Left ventricle myocardium inferior (tissue), 1 donor: ENCODE measurements at regions not wholly inside any gene's neighbourhood (a gene's known extent, or its start where the extent isn't known, plus 50 kb on each side); places are given as distances from the start of the nearest gene placed in this dataset.
"Not testable (repeated sequence)": the region's sequence is repeated elsewhere in the genome, so short reads cannot be mapped to it uniquely, and the experiment has no call there.

Experiments
- DNase-seq: peaks from one replicate; pipeline ENCODE4 v3.0.0-alpha.2; 2020
- H3K27ac ChIP-seq: fragments of 200-600 bp; replicated peaks from 2 replicates; pipeline ENCODE4 v1.8.0; 2021
- H3K27me3 ChIP-seq: fragments of 200-600 bp; 2 replicates; pipeline ENCODE4 v1.8.0; 2021; ENCODE audit warnings: low read depth
- H3K36me3 ChIP-seq: fragments of 200-600 bp; 2 replicates; pipeline ENCODE4 v1.8.0; 2021
- H3K4me1 ChIP-seq: fragments of 200-600 bp; 2 replicates; pipeline ENCODE4 v1.8.0; 2021
- H3K4me3 ChIP-seq: fragments of 200-600 bp; 2 replicates; pipeline ENCODE4 v1.8.0; 2021; ENCODE audit warnings: mild to moderate bottlenecking, moderate library complexity
- H3K9me3 ChIP-seq: fragments of 200-600 bp; replicated peaks from 2 replicates; pipeline ENCODE4 v1.8.0; 2021
- CTCF ChIP-seq: fragments of 200-600 bp; IDR thresholded peaks from 2 replicates; pipeline ENCODE4 v1.8.0; 2021; ENCODE audit warnings: antibody characterized with exemption, mild to moderate bottlenecking, borderline replicate concordance
- intact Hi-C: fragments of 100-400 bp; cut with micrococcal nuclease; formaldehyde crosslinking; loops from one replicate; pipeline ENCODE4 v1.11.0; 2022
- donor health status: DM: no; HTN: yes; CAD: no; lungs with severe emphysema.

GRCh38 chr14:37819155-37820015 lies 224.0 kb downstream of the TTC6 start:
- H3K27me3 ChIP-seq = no peaks in the 10 kb centered on the region
- no peak overlapping the region for H3K4me3 ChIP-seq
- no peaks in the 10 kb centered on the region for H3K4me1 ChIP-seq
- no peak overlapping the region for H3K27ac ChIP-seq
- intact Hi-C loops = no loop called here
- H3K36me3 ChIP-seq = no peaks in the 10 kb centered on the region
- DNase-seq = no peak
- no peaks in the 10 kb centered on the region for H3K9me3 ChIP-seq
- no peak for TF ChIP-seq CTCF

- intact Hi-C loops, H3K4me1 ChIP-seq, H3K4me3 ChIP-seq, DNase-seq, H3K36me3 ChIP-seq, H3K9me3 ChIP-seq, H3K27me3 ChIP-seq, H3K27ac ChIP-seq: not testable (repeated sequence)
Measured at GRCh38 chr14:37820810-37821209, 225.4 kb downstream of the TTC6 start.

- no peak for DNase-seq
- H3K27me3 ChIP-seq = no peaks in the 10 kb centered on the region
- TF ChIP-seq CTCF = no peak
- H3K9me3 ChIP-seq = peaks cover 9% of the 10 kb centered on the region
- H3K4me1 ChIP-seq = no peaks in the 10 kb centered on the region
- H3K36me3 ChIP-seq = no peaks in the 10 kb centered on the region
- intact Hi-C loops = no loop called here
- H3K4me3 ChIP-seq = no peak overlapping the region
- no peak overlapping the region for H3K27ac ChIP-seq
Measured at GRCh38 chr14:37824939-37825712, 229.7 kb downstream of the TTC6 start.

GRCh38 chr14:37826869-37827268 lies 231.4 kb downstream of the TTC6 start:
- Histone ChIP-seq H3K27me3 (no peaks in the 10 kb centered on the region), H3K9me3 (peaks cover 26% of the 10 kb centered on the region), H3K36me3 (no peaks in the 10 kb centered on the region), H3K4me1 (no peaks in the 10 kb centered on the region), H3K4me3 (no peak overlapping the region), H3K27ac (no peak overlapping the region)
- intact Hi-C loops = no loop called here
- no peak for DNase-seq
- no peak for TF ChIP-seq CTCF

- H3K27ac ChIP-seq = no peak overlapping the region
- no peak overlapping the region for H3K4me3 ChIP-seq
- H3K9me3 ChIP-seq = peaks cover 60% of the 10 kb centered on the region
- DNase-seq = no peak
- no peaks in the 10 kb centered on the region for H3K4me1 ChIP-seq
- TF ChIP-seq CTCF = no peak
- H3K27me3 ChIP-seq = no peaks in the 10 kb centered on the region
- H3K36me3 ChIP-seq = no peaks in the 10 kb centered on the region
- intact Hi-C loops = no loop called here
Measured at GRCh38 chr14:37830271-37830670, 234.8 kb downstream of the TTC6 start.

GRCh38 chr14:37834275-37834674 lies 238.8 kb downstream of the TTC6 start:
- no peak overlapping the region for H3K27ac ChIP-seq
- intact Hi-C loops = no loop called here
- no peak overlapping the region for H3K4me3 ChIP-seq
- no peaks in the 10 kb centered on the region for H3K36me3 ChIP-seq
- no peak for TF ChIP-seq CTCF
- peaks cover 91% of the 10 kb centered on the region for H3K9me3 ChIP-seq
- no peaks in the 10 kb centered on the region for H3K27me3 ChIP-seq
- no peaks in the 10 kb centered on the region for H3K4me1 ChIP-seq
- no peak for DNase-seq

- H3K9me3 ChIP-seq = peaks cover 50% of the 10 kb centered on the region
- H3K4me3 ChIP-seq, intact Hi-C loops, H3K36me3 ChIP-seq, H3K27ac ChIP-seq, H3K27me3 ChIP-seq, DNase-seq, H3K4me1 ChIP-seq: not testable (repeated sequence)
Measured at GRCh38 chr14:37838778-37839177, 243.3 kb downstream of the TTC6 start.

GRCh38 chr14:37841039-37841438 lies 245.6 kb downstream of the TTC6 start:
- intact Hi-C loops, DNase-seq, H3K4me3 ChIP-seq, H3K4me1 ChIP-seq, H3K36me3 ChIP-seq, H3K27ac ChIP-seq, H3K27me3 ChIP-seq: not testable (repeated sequence)
- peaks cover 27% of the 10 kb centered on the region for H3K9me3 ChIP-seq
